Right lobe of liver (tissue), 6 donors: ENCODE measurements at regions not wholly inside any gene's neighbourhood (a gene's known extent, or its start where the extent isn't known, plus 50 kb on each side); places are given as distances from the start of the nearest gene placed in this dataset.

Experiments
- ATAC-seq, 4 donors: fragments of 200-7000 bp; cut with Tn5 transposase; one replicate each; pipeline ENCODE4 v1.9.1; 2020; ENCODE audit warnings: mild to moderate bottlenecking in 4 of 4, moderate library complexity in 4 of 4
- DNase-seq, 3 donors: peaks; one replicate each; pipeline ENCODE4 v3.0.0-alpha.2; 2020
- H3K27ac ChIP-seq, 3 donors: fragments of 200-600 bp; one replicate each; pipeline ENCODE4 v1.8.0; 2022
- H3K27me3 ChIP-seq, 2 donors: fragments of 200-600 bp; one replicate each; pipeline ENCODE4 v1.8.0; 2022
- H3K36me3 ChIP-seq, 4 donors: fragments of 200-600 bp; sonication (generic) in 1 of 4; one replicate each; pipeline versions ENCODE4 v1.5.1 to v1.8.0; 2017 to 2022; ENCODE audit warnings: control low read depth in 1 of 4
- H3K4me1 ChIP-seq, 4 donors: fragments of 200-600 bp; sonication (generic) in 1 of 4; one replicate each; pipeline versions ENCODE4 v1.5.1 to v1.8.0; 2017 to 2022; ENCODE audit warnings: control low read depth in 1 of 4
- H3K4me3 ChIP-seq, 3 donors: fragments of 200-600 bp; one replicate each; pipeline ENCODE4 v1.8.0; 2022
- H3K9me3 ChIP-seq, 4 donors: fragments of 200-600 bp; sonication (generic) in 1 of 4; one replicate each; pipeline versions ENCODE4 v1.5.1 to v1.8.0; 2017 to 2022; ENCODE audit warnings: control low read depth in 1 of 4
- CTCF ChIP-seq, 4 donors: fragments of 200-600 bp in 3 of 4; fragments of 450-650 bp in 1 of 4; IDR thresholded peaks; one replicate each; pipeline versions ENCODE4 v1.5.1 to v1.8.0; 2016 to 2022; ENCODE audit warnings: antibody characterized with exemption in 4 of 4, mild to moderate bottlenecking in 2 of 4
- POLR2A ChIP-seq: fragments of 450-650 bp; IDR thresholded peaks from one replicate; pipeline ENCODE4 v1.6.1; 2017; ENCODE audit warnings: antibody characterized with exemption, mild to moderate bottlenecking
- WGBS: methylation state at CpG from one replicate; pipeline ENCODE4 v1.1.6; 2018; ENCODE audit warnings: low coverage, low lambda C conversion rate; ENCODE audit not compliant: insufficient coverage; ENCODE audit errors: missing lambda C conversion rate; 5-methylcytosine and 5-hydroxymethylcytosine counted together
- intact Hi-C, 2 donors: fragments of 100-400 bp; cut with DNase I; formaldehyde crosslinking; loops; one replicate each; pipeline versions ENCODE4 v1.11.2 to v1.14.1; 2022
- donor health status: DM: no; HTN: yes; CAD: no.
- donor health status: DM: no; HTN: no; CAD: no.
- donor health status: DM: no; HTN: no; CAD: no.
- donor health status: DM: no; HTN: yes; CAD: no.
- donor health status: DM: no; HTN: yes; CAD: no.

- ATAC-seq (no peak), DNase-seq (no peak)
- H3K36me3 ChIP-seq: no peaks in the 10 kb centered on the region
- intact Hi-C loops: no loop called here
- H3K4me1 ChIP-seq: no peaks in the 10 kb centered on the region
- TF ChIP-seq POLR2A: no peak
- no peak for TF ChIP-seq CTCF (IDR thresholded peaks at IDR 0.05)
- no peak overlapping the region for H3K27ac ChIP-seq
- no peaks in the 10 kb centered on the region for H3K9me3 ChIP-seq
- no peak overlapping the region for H3K4me3 ChIP-seq
- 43% methylated on average over 3 of the region's 3 CpGs for WGBS
- H3K27me3 ChIP-seq: no peaks in the 10 kb centered on the region
These were observed 68.8 kb downstream of the SSX7 start for GRCh38 chrX:52585892-52586291.

DNA sequence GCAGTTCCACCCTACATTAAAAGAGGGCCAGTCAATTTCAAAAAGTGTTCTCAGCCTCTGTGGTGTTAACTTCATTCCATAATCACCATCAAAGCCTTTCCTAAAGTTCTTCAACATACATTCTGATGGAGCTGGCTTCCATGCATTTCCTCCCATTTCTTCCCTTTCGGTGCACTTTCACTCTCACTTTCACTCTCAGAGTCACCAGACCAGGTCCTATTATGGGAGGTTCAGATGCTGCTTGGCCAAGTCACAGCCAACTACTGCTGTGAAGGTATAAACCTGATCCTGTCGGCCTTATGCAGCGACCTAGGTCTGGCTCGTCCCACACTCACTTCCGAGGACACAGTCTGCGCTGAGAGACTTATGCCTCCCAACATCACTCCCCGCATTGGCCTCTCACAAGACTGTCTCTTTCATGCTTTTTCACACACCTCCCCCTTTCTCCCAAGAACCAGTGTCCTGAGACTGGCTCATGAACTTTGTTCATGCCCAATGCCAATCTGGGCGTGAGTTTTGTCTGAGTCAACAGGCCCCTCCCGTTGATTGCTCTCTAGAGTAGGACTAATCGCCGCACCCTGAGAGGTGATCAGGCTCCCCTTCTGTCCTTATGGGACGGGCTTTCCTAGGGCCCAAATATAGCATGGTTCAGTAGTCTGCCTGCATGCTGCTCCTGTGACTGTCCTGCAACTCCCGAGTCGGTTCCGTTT is 60.8 kb upstream of the XAGE1B start:
- ATAC-seq: peak; percentile 49 to 62 (median 55)
- Histone ChIP-seq H3K4me1 (peaks cover 0 to 5% (median 0%) of the 10 kb centered on the region in 4 donors), H3K9me3 (no peaks in the 10 kb centered on the region), H3K27ac (no peak overlapping the region), H3K36me3 (no peaks in the 10 kb centered on the region), H3K27me3 (no peaks in the 10 kb centered on the region), H3K4me3 (no peak overlapping the region)
- TF ChIP-seq POLR2A: no peak
- no peak for TF ChIP-seq CTCF (IDR thresholded peaks at IDR 0.05)
- DNase-seq: no peak
- intact Hi-C loops: no loop called here
- WGBS: 65% methylated on average over 11 of the region's 15 CpGs

DNA sequence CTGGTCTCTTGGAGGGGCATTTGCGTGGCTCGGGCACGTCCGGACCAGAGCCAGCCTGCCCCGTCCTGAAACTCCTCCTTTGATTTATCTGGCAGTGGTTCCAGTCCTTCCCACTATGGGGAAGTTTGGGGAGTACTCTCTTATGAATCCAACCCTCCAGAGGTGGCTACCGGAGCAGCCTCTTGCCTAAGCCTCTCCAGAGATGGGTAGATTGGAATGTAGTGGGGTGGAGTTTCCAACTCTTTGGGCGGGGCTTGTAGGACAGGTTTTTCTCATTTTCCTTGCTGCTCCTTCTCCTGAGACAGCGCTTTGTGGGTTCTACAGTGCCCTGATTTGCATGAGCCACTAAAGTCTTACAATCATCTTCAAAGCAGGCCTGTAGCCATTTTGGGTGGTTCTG is 60.1 kb upstream of the XAGE1B start:
- H3K4me3 ChIP-seq: no peak overlapping the region
- ATAC-seq (peak in 3 of 4 donors; percentile 8 to 60 (median 58)), DNase-seq (no peak)
- TF ChIP-seq CTCF (IDR thresholded peaks at IDR 0.05): no peak
- no peak for TF ChIP-seq POLR2A
- WGBS: 32% methylated on average over 8 of the region's 8 CpGs
- intact Hi-C loops: no loop called here
- H3K36me3 ChIP-seq: no peaks in the 10 kb centered on the region
- H3K4me1 ChIP-seq: peaks cover 0 to 5% (median 0%) of the 10 kb centered on the region in 4 donors
- no peaks in the 10 kb centered on the region for H3K9me3 ChIP-seq
- no peaks in the 10 kb centered on the region for H3K27me3 ChIP-seq
- no peak overlapping the region for H3K27ac ChIP-seq

DNA sequence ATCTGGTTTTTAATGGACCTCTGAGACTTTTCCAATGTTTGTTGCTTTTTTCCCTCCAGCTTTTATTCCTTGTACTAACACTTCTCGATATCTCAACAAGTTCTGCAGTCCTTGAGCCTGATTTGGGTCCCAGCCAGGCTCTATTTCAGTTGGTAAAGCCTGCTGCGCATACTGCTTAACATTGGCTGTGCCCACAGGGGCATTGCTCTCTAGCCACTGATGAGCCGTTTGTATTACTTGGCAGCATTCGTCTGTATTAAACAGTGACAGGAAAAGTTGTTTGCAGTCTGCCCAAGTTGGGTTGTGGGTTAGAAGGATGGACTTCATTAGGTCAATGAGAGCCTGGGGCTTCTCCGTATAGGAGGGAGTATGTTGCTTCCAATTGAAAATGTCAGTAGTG is 59.6 kb upstream of the XAGE1B start:
- H3K4me1 ChIP-seq: peaks cover 0 to 5% (median 0%) of the 10 kb centered on the region in 4 donors
- no peaks in the 10 kb centered on the region for H3K9me3 ChIP-seq
- no peak overlapping the region for H3K4me3 ChIP-seq
- H3K27me3 ChIP-seq: no peaks in the 10 kb centered on the region
- peak in 1 of 3 donors; percentile 56 for DNase-seq
- 12% methylated on average over 5 of the region's 5 CpGs for WGBS
- no peaks in the 10 kb centered on the region for H3K36me3 ChIP-seq
- TF ChIP-seq POLR2A (no peak), CTCF (IDR thresholded peaks at IDR 0.05) (no peak)
- no peak overlapping the region for H3K27ac ChIP-seq
- intact Hi-C loops: no loop called here
- ATAC-seq: peak; percentile 58 to 79 (median 68)
